HL-60 (cell line): ENCODE measurements at regions not wholly inside any gene's neighbourhood (a gene's known extent, or its start where the extent isn't known, plus 50 kb on each side); places are given as distances from the start of the nearest gene placed in this dataset.

ENCODE experiments used
- POLR2AphosphoS5 ChIP-seq: IDR thresholded peaks from 2 replicates; pipeline ENCODE4 v1.6.1; 2012; ENCODE audit warnings: low read depth
- TF ChIP-seq, protein P1 (sequence below): IDR thresholded peaks from one replicate; pipeline ENCODE4 v1.5.1; 2011; ENCODE audit warnings: low read length, control low read depth, inconsistent platforms; ENCODE audit not compliant: insufficient read depth

DNA sequence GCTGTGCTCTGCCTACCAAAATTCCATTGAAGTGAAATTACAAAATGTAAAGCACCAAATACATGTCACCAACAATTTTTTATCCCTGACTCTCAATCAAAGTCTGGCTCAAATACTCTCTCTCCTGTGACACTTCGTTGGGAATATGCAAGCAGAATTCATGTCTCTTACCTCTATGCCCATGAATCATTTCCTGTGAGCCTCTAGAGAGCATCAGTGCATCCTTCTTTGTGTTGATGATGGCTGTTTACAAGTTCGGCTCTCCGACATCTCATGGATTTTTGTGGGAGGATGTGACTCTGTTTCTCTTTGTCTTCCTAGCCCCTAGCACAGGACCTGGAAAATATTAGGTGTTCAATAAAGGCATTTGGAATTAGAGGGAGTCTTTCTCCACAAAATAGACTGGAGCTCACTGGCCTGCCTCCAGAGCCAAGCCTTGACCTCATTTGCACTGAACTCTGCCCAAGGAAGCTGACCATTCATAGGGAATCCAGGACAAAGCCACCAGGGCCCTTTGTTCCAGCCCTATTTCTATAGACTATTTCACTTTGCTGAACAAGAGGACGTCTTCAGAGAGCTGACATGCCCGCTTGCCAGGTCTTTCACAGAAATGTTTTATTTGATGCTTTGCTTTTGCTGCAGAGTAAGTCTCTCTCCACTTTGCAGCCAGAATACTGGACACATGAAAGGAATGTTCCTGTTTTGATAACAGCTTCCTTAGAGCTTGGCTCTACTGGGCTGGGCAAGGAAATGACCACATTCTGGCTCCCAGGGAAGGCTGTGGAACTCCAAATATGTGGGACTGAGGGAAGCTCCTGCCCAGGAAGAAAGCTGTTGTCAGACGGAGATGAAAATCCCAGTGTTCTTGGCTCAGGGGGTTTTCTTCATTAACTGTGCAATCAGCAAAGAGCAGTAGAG lies 194.5 kb upstream of the CDYL start:
- TF ChIP-seq, protein P1, sequence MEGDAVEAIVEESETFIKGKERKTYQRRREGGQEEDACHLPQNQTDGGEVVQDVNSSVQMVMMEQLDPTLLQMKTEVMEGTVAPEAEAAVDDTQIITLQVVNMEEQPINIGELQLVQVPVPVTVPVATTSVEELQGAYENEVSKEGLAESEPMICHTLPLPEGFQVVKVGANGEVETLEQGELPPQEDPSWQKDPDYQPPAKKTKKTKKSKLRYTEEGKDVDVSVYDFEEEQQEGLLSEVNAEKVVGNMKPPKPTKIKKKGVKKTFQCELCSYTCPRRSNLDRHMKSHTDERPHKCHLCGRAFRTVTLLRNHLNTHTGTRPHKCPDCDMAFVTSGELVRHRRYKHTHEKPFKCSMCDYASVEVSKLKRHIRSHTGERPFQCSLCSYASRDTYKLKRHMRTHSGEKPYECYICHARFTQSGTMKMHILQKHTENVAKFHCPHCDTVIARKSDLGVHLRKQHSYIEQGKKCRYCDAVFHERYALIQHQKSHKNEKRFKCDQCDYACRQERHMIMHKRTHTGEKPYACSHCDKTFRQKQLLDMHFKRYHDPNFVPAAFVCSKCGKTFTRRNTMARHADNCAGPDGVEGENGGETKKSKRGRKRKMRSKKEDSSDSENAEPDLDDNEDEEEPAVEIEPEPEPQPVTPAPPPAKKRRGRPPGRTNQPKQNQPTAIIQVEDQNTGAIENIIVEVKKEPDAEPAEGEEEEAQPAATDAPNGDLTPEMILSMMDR, result no peak
- no peak for TF ChIP-seq POLR2AphosphoS5
